ENCODE measurements at regions not wholly inside any gene's neighbourhood (a gene's known extent, or its start where the extent isn't known, plus 50 kb on each side); places are given as distances from the start of the nearest gene placed in this dataset.

GRCh38 chr11:26247340-26247739, 84.6 kb upstream of the ANO3 start:
- no peak overlapping the region for H3K27ac ChIP-seq
- intact Hi-C loops (cut with DNase I): no loop called here
- H3K4me3 ChIP-seq: no peak overlapping the region
- no peaks in the 10 kb centered on the region for H3K9me3 ChIP-seq
- no peaks in the 10 kb centered on the region for H3K36me3 ChIP-seq
- TF ChIP-seq CTCF (IDR thresholded peaks at IDR 0.05): no peak
- no peaks in the 10 kb centered on the region for H3K4me1 ChIP-seq
- DNase-seq (ENCODE audit: low spot score in 2 of 2): no peak
- no peaks in the 10 kb centered on the region for H3K27me3 ChIP-seq

- intact Hi-C loops (cut with DNase I): no loop called here
- no peaks in the 10 kb centered on the region for H3K4me1 ChIP-seq
- no peaks in the 10 kb centered on the region for H3K36me3 ChIP-seq
- no peak overlapping the region for H3K4me3 ChIP-seq
- no peaks in the 10 kb centered on the region for H3K9me3 ChIP-seq
- TF ChIP-seq CTCF (IDR thresholded peaks at IDR 0.05): no peak
- no peaks in the 10 kb centered on the region for H3K27me3 ChIP-seq
- no peak for DNase-seq (ENCODE audit: low spot score in 2 of 2)
- H3K27ac ChIP-seq: no peak overlapping the region
These were observed 83.3 kb upstream of the ANO3 start for GRCh38 chr11:26248661-26249060.

- Histone ChIP-seq H3K27ac (no peak overlapping the region), H3K36me3 (no peaks in the 10 kb centered on the region), H3K4me3 (no peak overlapping the region), H3K9me3 (no peaks in the 10 kb centered on the region), H3K4me1 (no peaks in the 10 kb centered on the region), H3K27me3 (no peaks in the 10 kb centered on the region)
- TF ChIP-seq CTCF (IDR thresholded peaks at IDR 0.05): no peak
- intact Hi-C loops (cut with DNase I): no loop called here
- DNase-seq (ENCODE audit: low spot score in 2 of 2): no peak
These were observed 77.6 kb upstream of the ANO3 start for GRCh38 chr11:26254378-26254777.

- intact Hi-C loops (cut with DNase I): no loop called here
- TF ChIP-seq CTCF (IDR thresholded peaks at IDR 0.05): no peak
- Histone ChIP-seq H3K4me1 (no peaks in the 10 kb centered on the region), H3K27ac (no peak overlapping the region), H3K4me3 (no peak overlapping the region), H3K9me3 (no peaks in the 10 kb centered on the region), H3K27me3 (no peaks in the 10 kb centered on the region), H3K36me3 (no peaks in the 10 kb centered on the region)
- DNase-seq (ENCODE audit: low spot score in 2 of 2): no peak
These were observed 68.2 kb upstream of the ANO3 start for GRCh38 chr11:26263769-26264168.

- Histone ChIP-seq H3K9me3 (no peaks in the 10 kb centered on the region), H3K27me3 (no peaks in the 10 kb centered on the region), H3K36me3 (no peaks in the 10 kb centered on the region), H3K27ac (no peak overlapping the region), H3K4me3 (no peak overlapping the region), H3K4me1 (no peaks in the 10 kb centered on the region)
- intact Hi-C loops (cut with DNase I): no loop called here
- no peak for TF ChIP-seq CTCF (IDR thresholded peaks at IDR 0.05)
- no peak for DNase-seq (ENCODE audit: low spot score in 2 of 2)
These were observed 67.7 kb upstream of the ANO3 start for GRCh38 chr11:26264266-26264665.

- Histone ChIP-seq H3K36me3 (no peaks in the 10 kb centered on the region), H3K27ac (no peak overlapping the region), H3K4me1 (no peaks in the 10 kb centered on the region), H3K9me3 (no peaks in the 10 kb centered on the region), H3K4me3 (no peak overlapping the region), H3K27me3 (no peaks in the 10 kb centered on the region)
- no peak for DNase-seq (ENCODE audit: low spot score in 2 of 2)
- no peak for TF ChIP-seq CTCF (IDR thresholded peaks at IDR 0.05)
- intact Hi-C loops (cut with DNase I): no loop called here
These were observed 62.8 kb upstream of the ANO3 start for GRCh38 chr11:26268980-26269660.
